Coronary artery (tissue), 2 donors: ENCODE measurements at regions not wholly inside any gene's neighbourhood (a gene's known extent, or its start where the extent isn't known, plus 50 kb on each side); places are given as distances from the start of the nearest gene placed in this dataset.

Experiments used
- DNase-seq: peaks from one replicate; pipeline ENCODE4 v3.0.0-alpha.2; 2017; ENCODE audit warnings: low spot score
- H3K27ac ChIP-seq, 2 donors: fragments of 200-600 bp; sonication (generic); one replicate each; pipeline ENCODE4 v1.5.1; 2016 to 2019
- H3K4me3 ChIP-seq: fragments of 200-600 bp; sonication (generic); 2 replicates; pipeline ENCODE4 v1.5.1; 2016; ENCODE audit warnings: mild to moderate bottlenecking, moderate library complexity
- TF ChIP-seq, protein P1 (sequence below): fragments of 200-600 bp; sonication (generic); IDR thresholded peaks from one replicate; pipeline ENCODE4 v1.5.1; 2019; ENCODE audit warnings: antibody characterized with exemption

DNA sequence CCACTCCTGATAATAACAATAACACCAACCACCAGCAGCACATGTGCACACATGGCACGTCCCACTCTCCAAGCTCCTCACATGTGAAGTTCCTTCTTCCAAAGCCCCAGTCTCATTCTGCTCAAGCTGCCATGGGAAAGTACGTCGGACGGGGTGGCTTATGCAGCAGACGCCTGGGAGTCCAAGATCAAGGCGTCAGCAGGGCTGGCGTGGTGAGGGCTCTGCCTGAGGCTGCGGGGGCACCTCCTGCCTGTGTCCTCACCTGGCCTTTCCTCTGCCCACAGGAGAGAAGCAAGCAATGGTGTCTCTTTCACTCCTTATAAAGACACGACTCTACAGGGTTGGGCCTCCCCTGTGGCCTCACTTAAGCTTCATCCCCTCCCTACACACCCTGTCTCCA, 68.8 kb upstream of the INSIG1 start:
- no peak overlapping the region for H3K4me3 ChIP-seq
- TF ChIP-seq, protein P1, sequence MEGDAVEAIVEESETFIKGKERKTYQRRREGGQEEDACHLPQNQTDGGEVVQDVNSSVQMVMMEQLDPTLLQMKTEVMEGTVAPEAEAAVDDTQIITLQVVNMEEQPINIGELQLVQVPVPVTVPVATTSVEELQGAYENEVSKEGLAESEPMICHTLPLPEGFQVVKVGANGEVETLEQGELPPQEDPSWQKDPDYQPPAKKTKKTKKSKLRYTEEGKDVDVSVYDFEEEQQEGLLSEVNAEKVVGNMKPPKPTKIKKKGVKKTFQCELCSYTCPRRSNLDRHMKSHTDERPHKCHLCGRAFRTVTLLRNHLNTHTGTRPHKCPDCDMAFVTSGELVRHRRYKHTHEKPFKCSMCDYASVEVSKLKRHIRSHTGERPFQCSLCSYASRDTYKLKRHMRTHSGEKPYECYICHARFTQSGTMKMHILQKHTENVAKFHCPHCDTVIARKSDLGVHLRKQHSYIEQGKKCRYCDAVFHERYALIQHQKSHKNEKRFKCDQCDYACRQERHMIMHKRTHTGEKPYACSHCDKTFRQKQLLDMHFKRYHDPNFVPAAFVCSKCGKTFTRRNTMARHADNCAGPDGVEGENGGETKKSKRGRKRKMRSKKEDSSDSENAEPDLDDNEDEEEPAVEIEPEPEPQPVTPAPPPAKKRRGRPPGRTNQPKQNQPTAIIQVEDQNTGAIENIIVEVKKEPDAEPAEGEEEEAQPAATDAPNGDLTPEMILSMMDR: no peak
- no peak for DNase-seq
- H3K27ac ChIP-seq: no peak overlapping the region

DNA sequence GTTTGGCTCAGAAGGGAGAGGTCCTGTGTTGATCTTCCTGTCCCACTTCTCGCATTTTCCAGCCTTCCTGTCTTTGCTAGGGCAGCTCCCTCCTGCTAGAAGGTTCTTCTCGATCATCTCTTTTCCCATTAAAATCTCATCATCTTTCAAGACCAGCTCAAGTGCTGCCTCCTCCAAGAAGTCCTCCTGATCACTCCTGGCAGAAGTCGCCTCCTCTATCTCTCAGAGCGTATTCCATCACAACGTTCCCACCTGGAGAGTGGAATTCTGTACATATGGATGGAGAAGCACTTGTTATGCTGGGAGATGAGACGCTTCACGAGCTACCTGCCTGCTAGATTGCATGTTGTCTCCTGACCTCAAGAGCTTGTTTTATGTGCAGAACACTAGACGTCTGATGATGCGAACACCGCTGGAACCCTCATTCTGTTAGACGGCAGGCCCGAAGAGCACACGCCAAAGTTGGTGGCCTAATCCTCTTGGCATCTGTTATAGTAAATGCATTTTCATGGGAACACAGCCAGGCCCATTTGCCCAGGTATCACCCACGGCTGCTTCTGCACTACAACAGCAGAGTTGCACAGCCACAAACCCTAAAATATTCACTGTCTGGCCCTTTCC, 68.0 kb upstream of the INSIG1 start:
- TF ChIP-seq, protein P1: no peak
- no peak for DNase-seq
- Histone ChIP-seq H3K27ac (no peak overlapping the region), H3K4me3 (no peak overlapping the region)

DNA sequence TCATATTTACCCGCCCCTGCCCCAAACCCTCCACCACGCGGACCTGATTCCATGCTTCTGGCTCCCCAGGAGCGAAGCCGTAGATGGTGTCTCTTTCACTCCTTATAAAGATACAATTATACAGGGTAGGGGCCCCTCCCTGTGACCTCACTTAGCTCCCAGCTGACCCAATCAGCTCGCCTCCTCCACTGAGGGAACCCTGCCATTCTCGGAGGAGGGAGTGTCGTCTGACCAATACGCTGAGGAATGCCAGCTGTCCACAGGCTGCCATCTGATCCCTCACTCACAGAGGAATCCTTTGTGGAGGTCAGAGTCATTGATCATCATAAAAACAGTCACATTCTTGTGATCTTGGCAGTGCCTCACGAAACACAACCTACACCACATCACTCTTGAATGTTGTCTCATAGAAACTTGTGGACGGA, 67.5 kb upstream of the INSIG1 start:
- DNase-seq: no peak
- Histone ChIP-seq H3K4me3 (no peak overlapping the region), H3K27ac (no peak overlapping the region)
- TF ChIP-seq, protein P1: no peak

DNA sequence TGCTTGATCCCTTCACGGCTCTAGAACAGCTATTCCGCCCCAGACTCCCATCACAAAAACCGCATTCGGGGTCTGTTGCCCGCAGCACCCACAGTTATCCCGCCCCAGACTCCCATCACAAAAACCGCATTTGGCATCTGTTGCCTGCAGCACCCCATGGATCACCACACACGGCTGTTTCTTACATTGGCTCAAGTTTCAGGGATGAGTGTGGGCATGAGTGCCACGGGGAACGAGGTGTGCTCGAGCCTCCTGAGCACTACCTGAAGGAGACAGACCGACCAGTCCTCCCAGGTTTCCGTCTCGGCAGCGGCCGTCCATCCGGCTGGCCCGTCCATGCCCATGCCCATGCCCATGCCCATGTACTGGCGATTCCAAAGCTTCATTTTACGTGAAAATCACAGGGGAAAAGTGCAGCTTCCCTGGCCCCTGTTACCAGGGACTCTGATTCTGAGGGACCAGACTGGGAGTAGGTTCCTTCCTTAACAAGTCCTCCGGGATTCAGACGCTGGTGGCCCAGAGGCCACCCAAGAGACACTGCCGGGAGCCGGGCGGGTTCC, 66.4 kb upstream of the INSIG1 start:
- Histone ChIP-seq H3K27ac (no peak overlapping the region), H3K4me3 (no peak overlapping the region)
- no peak for DNase-seq
- TF ChIP-seq, protein P1: no peak

DNA sequence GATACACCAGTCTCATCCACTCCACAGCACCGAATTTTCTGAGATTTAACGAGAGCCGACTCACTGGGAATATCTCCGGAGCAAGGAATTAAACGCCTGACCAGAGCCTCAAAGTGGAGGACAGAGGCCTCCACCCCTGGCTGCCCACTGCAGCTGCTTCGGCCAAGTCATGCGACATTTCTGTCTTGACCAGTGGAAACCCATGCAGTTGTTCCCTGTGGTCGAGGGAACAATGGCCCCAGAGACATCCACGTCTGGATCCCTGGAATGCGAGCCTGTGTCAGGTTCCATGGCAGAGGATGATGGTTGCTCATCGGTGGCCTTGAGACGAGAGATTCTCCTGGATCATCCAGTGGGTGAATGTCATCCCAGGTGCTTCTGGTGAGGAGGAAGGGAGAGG, 65.7 kb upstream of the INSIG1 start:
- TF ChIP-seq, protein P1: no peak
- DNase-seq: no peak
- Histone ChIP-seq H3K4me3 (no peak overlapping the region), H3K27ac (no peak overlapping the region)

DNA sequence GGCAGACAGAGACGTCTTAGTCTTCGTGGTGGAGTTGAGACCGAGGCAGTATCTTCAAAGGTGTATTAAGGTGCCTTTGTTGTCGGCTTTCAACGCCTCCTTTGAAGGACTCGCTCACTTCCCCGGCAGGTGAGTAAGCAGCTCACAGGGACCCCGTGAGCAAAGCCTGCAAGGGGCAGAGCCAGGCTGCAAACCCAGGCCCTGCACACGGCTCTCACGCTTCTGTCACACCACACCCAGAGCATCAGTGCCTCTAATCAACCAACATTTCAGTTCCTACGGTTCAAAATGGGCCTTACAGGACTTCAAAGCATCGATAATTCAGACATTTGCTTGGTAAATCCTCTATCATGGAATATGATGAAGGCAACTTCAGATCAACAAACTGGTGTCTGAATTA, 64.8 kb upstream of the INSIG1 start:
- no peak for DNase-seq
- H3K27ac ChIP-seq: no peak overlapping the region
- H3K4me3 ChIP-seq: no peak overlapping the region
- TF ChIP-seq, protein P1: no peak
